ENCODE measurements at regions not wholly inside any gene's neighbourhood (a gene's known extent, or its start where the extent isn't known, plus 50 kb on each side); places are given as distances from the start of the nearest gene placed in this dataset.
"Not testable (repeated sequence)": the region's sequence is repeated elsewhere in the genome, so short reads cannot be mapped to it uniquely, and the experiment has no call there.

- DNase-seq: no peak
Observed at GRCh38 chr12:86727160-86727559, 471.0 kb upstream of the MGAT4C start.

DNA sequence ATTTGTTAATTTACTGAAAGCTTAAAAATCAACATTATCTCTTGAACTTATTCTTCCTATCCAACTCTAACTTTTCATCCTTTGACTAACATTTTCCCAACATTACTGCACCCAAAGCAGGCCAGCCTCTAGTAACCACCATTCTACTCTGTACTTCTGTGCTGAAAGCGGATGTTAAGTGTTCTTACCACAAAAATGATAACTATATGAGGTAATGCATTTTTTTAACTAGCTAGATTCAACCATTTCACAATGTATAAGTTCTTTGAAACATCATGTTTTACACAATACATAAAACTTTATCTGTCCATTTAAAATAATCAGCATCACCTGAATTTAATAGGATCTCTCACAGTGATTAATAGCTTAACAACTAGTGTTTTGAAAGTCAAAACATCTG, 468.5 kb upstream of the MGAT4C start:
- DNase-seq: no peak

GRCh38 chr12:86723326-86723725, 467.1 kb upstream of the MGAT4C start:
- no peak for DNase-seq

GRCh38 chr12:86721713-86722397, 465.7 kb upstream of the MGAT4C start:
- DNase-seq: no peak

DNA sequence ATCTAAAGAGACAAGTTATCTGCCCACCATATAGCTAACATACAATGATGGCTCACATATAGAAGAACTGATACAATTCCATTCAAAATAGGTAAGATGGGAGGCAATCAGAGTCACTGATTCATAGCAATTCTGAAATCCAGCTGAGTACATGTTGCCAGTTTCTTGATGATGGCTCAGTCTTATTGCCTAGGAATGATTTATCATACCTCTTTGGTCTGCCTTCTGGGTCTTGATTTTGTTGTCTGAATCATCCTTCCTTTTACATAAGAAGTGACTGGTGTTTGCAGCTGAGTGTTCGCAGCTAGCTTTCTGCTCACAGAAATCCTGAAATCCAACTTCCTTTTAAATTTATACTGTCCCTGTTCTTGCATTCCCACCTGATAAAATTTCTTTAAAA, 463.2 kb upstream of the MGAT4C start:
- no peak for DNase-seq

DNA sequence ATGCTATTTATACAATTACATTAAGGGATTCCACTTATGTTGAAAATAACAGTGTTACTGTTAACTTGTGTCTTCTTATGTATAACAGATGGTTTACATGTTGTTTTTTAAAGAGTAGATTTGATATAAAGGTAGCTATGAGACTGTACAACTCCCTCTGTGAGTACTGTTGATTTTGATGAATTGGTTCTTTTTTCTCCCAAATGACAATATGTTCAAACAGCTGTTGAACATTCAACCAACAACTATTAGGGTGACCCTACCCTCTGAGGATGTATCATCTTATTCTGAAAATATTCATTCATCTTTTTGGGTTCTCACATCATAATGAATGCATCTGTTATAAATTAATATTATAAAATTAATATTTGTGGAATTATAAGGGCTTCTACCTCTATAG, 456.9 kb upstream of the MGAT4C start:
- no peak for DNase-seq

DNA sequence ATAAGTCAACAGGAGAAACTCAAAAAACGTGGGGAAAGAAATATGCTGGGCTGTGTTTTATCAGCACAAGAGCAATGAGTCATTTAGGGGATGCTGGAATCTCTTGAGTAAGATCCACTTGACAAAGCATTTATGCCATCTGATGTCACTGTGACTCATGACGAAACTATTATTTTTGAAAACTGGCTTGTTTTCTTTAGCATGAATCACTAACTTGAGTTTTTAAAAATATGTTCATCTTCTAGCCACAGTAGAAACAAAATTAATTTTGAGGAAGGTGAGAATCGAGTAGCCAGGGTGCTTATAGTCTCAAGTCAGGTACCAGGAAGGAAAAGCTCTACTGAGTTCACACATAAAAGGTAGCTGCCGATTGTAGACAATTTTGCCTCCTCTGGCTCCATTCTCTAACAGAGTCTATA, 456.2 kb upstream of the MGAT4C start:
- DNase-seq: no peak

DNA sequence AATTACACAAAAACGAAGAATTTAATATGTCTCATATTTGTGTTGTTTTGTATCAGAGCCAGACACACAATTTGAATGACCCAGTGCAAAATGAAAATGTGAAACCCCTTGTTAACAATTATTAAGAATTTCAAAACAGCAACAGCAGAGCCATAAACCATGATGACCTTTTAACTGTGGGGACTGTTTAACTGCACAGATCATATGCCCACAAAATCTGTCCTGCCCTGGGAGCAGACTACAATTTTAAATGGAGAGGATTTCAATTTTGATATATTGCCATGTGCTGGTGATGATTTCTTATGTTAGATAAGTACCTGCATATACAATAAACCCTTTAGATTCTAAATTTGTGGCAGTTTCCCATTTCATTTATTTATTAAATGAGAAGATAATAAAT, 455.5 kb upstream of the MGAT4C start:
- DNase-seq: no peak

DNA sequence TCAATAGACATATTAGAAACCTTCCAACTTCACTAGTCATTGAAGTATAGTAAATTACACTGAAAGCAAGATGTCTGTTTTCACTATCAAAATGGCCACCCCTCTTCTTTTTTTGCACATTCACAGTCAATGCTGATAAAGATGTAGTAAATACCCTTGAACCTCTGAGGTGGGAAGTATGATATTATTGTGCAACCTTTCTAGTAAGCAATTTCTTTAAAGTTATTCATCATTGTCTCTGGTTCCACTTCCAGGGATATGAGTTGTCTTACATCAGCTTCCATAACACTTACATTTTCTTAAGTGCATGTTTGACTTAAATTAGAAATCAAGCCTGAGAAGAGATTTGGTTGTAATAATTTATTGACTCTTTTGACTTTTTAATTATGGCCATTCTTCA, 453.9 kb upstream of the MGAT4C start:
- DNase-seq: no peak

DNA sequence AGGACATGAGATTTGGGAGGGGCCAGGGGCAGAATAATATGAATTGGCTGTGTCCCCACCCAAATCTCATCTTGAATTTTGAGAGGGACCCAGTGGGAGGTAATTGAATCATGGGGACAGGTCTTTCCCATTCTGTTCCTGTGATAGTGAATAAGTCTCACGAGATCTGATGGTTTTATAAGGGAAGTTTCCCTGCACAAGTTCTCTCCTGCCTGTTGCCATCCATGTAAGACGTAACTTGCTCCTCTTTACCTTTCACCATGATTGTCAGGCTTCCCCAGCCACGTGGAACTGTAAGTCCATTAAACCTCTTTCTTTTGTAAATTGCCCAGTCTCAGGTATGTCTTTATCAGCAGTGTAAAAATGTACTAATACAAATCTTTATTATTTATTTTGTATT, 452.8 kb upstream of the MGAT4C start:
- DNase-seq: not testable (repeated sequence)

DNA sequence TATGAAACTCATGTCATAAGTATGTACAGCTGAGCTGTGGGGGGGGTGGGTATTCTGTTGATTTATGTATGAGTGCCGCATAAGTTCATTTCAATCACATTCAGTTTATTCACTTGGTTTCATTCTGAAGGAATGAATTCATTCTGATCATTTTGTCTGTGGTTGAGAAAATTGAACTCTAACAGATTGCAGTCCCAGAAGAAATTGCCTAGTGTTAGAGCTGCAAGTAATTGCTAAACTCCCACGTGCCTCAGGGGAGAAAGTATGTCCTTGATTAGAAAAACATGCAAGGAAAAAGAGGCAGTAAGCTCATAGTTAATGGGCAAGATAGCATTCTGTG, 442.4 kb upstream of the MGAT4C start:
- no peak for DNase-seq

DNA sequence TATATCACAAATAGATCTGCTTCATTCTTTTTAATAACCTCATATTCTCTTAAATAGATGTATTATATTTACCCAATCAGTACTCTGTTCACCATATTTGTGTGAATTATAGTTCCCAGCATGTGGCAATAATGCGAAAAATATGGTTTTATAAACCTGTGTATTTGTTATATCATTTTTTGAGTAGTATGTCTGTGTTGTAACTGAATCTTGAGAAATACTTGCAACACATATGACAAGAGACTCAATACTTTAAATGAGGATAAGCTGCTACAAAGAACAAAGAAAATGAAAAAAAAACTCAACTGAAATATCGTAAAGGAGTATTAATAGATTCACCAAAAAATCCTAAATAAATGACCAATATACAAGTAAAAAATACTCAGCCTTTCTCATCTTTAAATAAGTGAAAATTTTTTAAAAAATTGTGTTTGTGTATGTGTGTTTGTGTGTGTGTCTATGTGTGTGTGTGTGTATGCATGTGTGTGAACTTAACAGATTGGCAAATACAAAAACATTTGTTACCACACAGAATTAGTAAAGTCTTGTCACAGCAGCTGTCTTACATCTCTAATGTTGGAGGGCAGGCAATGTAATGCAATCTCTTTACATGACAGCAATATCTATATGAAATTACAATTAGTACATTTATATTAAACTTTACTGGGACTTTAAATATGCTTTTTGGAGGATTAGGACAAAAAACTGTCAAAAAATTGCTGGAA, 441.9 kb upstream of the MGAT4C start:
- DNase-seq: no peak

DNA sequence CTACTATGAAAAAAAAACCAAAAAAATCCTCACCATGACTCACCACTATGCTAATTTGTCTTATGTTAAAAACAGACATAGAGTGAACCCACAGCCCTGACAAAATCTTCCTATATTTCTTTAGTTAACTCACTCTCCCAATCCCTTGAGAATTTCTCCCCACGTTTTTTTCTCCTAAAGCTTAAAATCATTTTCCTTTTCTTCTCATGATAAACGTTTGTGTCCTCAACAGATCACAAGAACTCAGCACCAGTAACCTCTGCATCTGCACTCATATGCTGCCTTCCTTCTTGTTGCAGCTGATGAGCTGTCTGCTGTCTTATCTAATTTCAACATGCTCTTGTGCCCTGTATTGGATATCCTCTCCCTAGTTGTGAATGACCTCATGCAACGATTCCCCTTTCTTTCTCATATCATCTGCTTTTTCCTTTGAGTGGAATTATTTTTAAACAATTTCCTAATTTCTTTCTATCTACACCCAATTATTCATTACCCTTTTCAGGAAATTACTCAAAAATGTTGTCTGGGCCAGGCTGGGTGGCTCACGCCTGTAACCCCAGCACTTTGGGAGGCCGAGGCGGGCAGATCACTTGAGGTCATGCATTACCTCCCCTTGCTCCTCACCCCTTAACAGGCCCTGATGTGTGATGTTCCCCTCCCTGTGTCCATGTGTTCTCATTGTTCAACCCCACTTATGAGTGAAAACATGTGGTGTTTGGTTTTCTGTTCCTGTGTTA, 427.5 kb upstream of the MGAT4C start:
- no peak for DNase-seq

GRCh38 chr12:86681060-86681459, 424.9 kb upstream of the MGAT4C start:
- DNase-seq: no peak

DNA sequence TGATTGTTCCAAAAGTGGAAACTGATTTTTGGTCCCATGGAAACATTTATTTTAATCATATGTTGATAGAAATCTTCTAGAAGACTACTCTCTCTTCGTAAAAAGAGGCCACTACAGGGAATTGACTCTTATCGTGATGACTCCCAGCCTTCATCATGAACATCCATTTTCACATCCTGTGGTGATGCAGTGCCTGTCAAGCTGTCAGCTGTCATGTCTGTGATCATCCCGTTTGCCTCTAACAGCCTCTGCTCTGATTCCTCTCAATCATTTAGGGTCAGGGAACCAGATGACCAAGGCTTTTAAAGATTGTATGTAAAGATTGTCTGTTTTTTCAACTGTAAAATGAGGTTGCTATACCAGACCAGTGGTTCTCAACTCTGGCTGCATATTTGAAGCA, 419.0 kb upstream of the MGAT4C start:
- no peak for DNase-seq

- no peak for DNase-seq
Observed at GRCh38 chr12:86670986-86671385, 414.8 kb upstream of the MGAT4C start.

DNA sequence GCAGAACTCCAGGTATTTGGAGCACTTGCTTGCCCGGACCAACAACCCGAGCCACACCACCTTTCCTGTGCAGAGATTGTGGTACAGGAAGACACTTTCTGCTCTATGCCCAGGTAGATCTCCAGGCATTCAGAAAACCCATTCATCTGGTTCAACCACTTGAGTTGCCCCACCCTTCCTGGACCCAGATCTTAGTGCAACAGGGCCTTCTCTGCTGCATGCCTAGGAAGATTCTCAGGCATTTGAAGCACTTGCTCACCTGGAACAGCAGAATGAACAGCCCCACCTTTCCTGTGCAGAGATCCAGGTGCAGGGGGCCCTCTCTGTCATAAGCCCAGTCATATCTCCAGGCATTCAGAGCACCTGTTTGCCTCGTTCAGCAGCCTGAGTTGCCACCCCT, 412.8 kb upstream of the MGAT4C start:
- no peak for DNase-seq

DNA sequence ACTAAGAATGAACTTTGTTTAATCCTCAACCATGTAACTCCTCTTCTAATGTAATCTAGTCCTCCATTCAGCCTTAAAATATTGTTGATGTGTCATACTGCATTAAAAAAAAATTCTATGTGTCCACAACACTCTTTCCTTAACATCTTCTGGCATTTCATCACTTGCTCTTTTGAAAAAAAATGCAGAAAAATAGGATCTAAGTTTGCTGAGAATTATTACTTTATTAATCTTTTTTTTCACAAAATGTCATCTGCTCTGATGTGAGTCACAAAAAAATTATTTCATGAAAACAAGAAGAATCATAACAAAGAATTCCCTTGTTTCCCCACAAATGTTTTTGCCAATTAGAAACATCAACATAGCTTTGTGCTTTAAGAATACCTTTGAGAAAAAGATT, 410.1 kb upstream of the MGAT4C start:
- DNase-seq: no peak

- no peak for DNase-seq
Observed at GRCh38 chr12:86663716-86664115, 407.5 kb upstream of the MGAT4C start.

- no peak for DNase-seq
Observed at GRCh38 chr12:86663173-86663572, 407.0 kb upstream of the MGAT4C start.

DNA sequence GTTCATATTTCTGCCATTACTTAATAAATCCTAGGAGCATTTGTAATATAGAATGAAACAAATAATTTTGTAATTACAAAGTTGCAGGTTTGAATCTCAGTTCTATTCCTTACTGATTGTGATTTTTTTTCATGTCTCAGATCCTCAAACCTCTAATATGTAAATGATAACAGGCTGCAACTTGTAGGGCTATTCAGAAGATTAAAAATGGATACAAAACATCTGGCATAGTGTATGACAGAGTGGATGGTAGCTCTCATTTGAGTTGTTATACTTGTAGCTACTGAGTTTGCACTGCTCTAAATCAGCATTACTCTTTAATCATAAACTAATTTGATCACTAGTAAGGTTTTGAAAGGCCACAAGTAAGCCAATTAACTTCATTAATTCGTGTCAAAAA, 406.3 kb upstream of the MGAT4C start:
- DNase-seq: no peak

- no peak for DNase-seq
Observed at GRCh38 chr12:86660488-86661147, 404.4 kb upstream of the MGAT4C start.

DNA sequence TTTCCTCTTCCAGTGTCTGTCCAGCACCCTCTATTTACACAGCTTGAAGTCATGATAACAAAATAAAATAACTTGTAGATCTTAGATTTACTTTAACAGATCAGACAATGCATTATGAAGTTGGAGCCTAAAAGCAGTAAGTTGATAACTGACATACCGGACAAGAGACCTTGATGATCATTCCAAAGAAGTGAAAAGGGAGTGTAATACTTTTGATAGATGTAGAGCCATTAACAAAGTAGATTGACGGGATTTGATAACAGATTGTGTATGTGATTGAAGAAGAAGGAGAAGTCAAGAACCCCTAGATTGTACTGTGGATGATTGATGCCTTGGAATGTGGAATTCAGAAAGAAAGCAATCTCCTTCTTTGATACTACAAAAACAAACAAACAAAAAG, 403.8 kb upstream of the MGAT4C start:
- no peak for DNase-seq

- DNase-seq: no peak
Observed at GRCh38 chr12:86658303-86658702, 402.1 kb upstream of the MGAT4C start.
